Progenitor cell of endocrine pancreas (in vitro differentiated cells): ENCODE measurements at regions not wholly inside any gene's neighbourhood (a gene's known extent, or its start where the extent isn't known, plus 50 kb on each side); places are given as distances from the start of the nearest gene placed in this dataset.

Experiments
- DNase-seq: peaks from one replicate; pipeline ENCODE4 v3.0.0; 2021; ENCODE audit warnings: low spot score; ENCODE audit not compliant: unreplicated experiment
- H3K27ac Mint-ChIP-seq: 2 replicates; pipeline ENCODE4 v1.8.0; 2021; ENCODE audit warnings: mild to moderate bottlenecking, moderate library complexity, mixed read lengths
- H3K27me3 Mint-ChIP-seq: 2 replicates; pipeline ENCODE4 v1.8.0; 2021; ENCODE audit warnings: mixed read lengths
- H3K36me3 Mint-ChIP-seq: 2 replicates; pipeline ENCODE4 v1.8.0; 2022; ENCODE audit warnings: mixed read lengths; ENCODE audit not compliant: insufficient read depth
- H3K4me1 Mint-ChIP-seq: 2 replicates; pipeline ENCODE4 v1.8.0; 2021; ENCODE audit warnings: low read depth, mixed read lengths
- H3K4me3 Mint-ChIP-seq: 2 replicates; pipeline ENCODE4 v1.8.0; 2021; ENCODE audit warnings: low read depth, mild to moderate bottlenecking, moderate library complexity, mixed read lengths
- H3K9me3 Mint-ChIP-seq: 2 replicates; pipeline ENCODE4 v1.8.0; 2021; ENCODE audit warnings: low read depth, mixed read lengths
- CTCF ChIP-seq: fragments of 200-600 bp; sonication (generic); IDR thresholded peaks from one replicate; pipeline ENCODE4 v1.5.0; 2021; ENCODE audit warnings: antibody characterized with exemption, mild to moderate bottlenecking; ENCODE audit not compliant: unreplicated experiment

GRCh38 chr2:125736306-125736705 is 919.7 kb upstream of the GYPC start:
- Mint-ChIP-seq H3K27me3 (no peaks in the 10 kb centered on the region), H3K36me3 (peaks cover 44% of the 10 kb centered on the region), H3K9me3 (peaks cover 57% of the 10 kb centered on the region), H3K4me1 (peaks cover under 1% of the 10 kb centered on the region), H3K27ac (no peak overlapping the region), H3K4me3 (no peak overlapping the region)
- TF ChIP-seq CTCF = no peak
- no peak for DNase-seq

GRCh38 chr2:125745514-125745913 is 910.4 kb upstream of the GYPC start:
- Mint-ChIP-seq H3K27me3 (no peaks in the 10 kb centered on the region), H3K4me1 (peaks cover 5% of the 10 kb centered on the region), H3K36me3 (peaks cover 5% of the 10 kb centered on the region), H3K4me3 (no peak overlapping the region), H3K9me3 (peaks cover 3% of the 10 kb centered on the region), H3K27ac (no peak overlapping the region)
- TF ChIP-seq CTCF = peak; percentile 60
- DNase-seq = peak; percentile 18

GRCh38 chr2:125746321-125747164 is 909.4 kb upstream of the GYPC start:
- Mint-ChIP-seq H3K36me3 (peaks cover 7% of the 10 kb centered on the region), H3K9me3 (no peaks in the 10 kb centered on the region), H3K27ac (no peak overlapping the region), H3K4me1 (peaks cover 5% of the 10 kb centered on the region), H3K4me3 (no peak overlapping the region), H3K27me3 (no peaks in the 10 kb centered on the region)
- TF ChIP-seq CTCF = no peak
- DNase-seq = no peak

GRCh38 chr2:125747165-125747425 is 908.9 kb upstream of the GYPC start:
- Mint-ChIP-seq H3K9me3 (no peaks in the 10 kb centered on the region), H3K36me3 (peaks cover 7% of the 10 kb centered on the region), H3K27me3 (no peaks in the 10 kb centered on the region), H3K27ac (no peak overlapping the region), H3K4me1 (peaks cover 5% of the 10 kb centered on the region), H3K4me3 (no peak overlapping the region)
- no peak for DNase-seq
- TF ChIP-seq CTCF = no peak

- no peak for DNase-seq
- Mint-ChIP-seq H3K9me3 (no peaks in the 10 kb centered on the region), H3K27ac (no peak overlapping the region), H3K27me3 (no peaks in the 10 kb centered on the region), H3K36me3 (peaks cover 1% of the 10 kb centered on the region), H3K4me1 (peaks cover 4% of the 10 kb centered on the region), H3K4me3 (no peak overlapping the region)
- no peak for TF ChIP-seq CTCF
Measured at GRCh38 chr2:125756431-125756830, 899.5 kb upstream of the GYPC start.
